IMR-90 (cell line): ENCODE measurements at regions not wholly inside any gene's neighbourhood (a gene's known extent, or its start where the extent isn't known, plus 50 kb on each side); places are given as distances from the start of the nearest gene placed in this dataset.

Experiments
- ATAC-seq: fragments of 200-7000 bp; cut with Tn5 transposase; 2 replicates; pipeline ENCODE4 v1.9.1; 2020; ENCODE audit warnings: low read depth, mild to moderate bottlenecking, moderate library complexity
- BruUV-seq: library from RNA; stranded (reverse); fragments of 400-500 nt; replicated peaks from 2 replicates; lab custom pipeline; 2021; lab: Mats Ljungman, UMichigan
- CTCF ChIA-PET: fragments of 300-600 bp; formaldehyde crosslinking; extraction: SDS; loops from one replicate; lab custom pipeline; 2021; ENCODE audit warnings: antibody characterized with exemption; lab: Yijun Ruan, JAX
- POLR2A ChIA-PET: fragments of 300-600 bp; sonication (Branson Sonifier 250); formaldehyde crosslinking; loops from one replicate; lab custom pipeline; 2022; ENCODE audit warnings: antibody characterized with exemption; ENCODE audit not compliant: unreplicated experiment; lab: Charles Lee
- DNase-seq: peaks from one replicate; pipeline ENCODE4 v3.0.0; 2013
- H2AFZ ChIP-seq: replicated peaks from 2 replicates; pipeline ENCODE3; 2013; ENCODE audit warnings: low read length, mild to moderate bottlenecking; ENCODE audit not compliant: poor library complexity
- H2AK5ac ChIP-seq: 2 replicates; pipeline ENCODE4 v1.6.1; 2013; ENCODE audit warnings: low read depth, low read length, inconsistent platforms
- H2AK9ac ChIP-seq: replicated peaks from 2 replicates; pipeline ENCODE3; 2013; ENCODE audit warnings: mild to moderate bottlenecking, low read depth, low read length, moderate library complexity; ENCODE audit not compliant: poor library complexity
- H2BK120ac ChIP-seq: 2 replicates; pipeline ENCODE4 v1.6.1; 2013; ENCODE audit warnings: low read depth, low read length, inconsistent platforms
- H2BK15ac ChIP-seq: 3 replicates; pipeline ENCODE4 v1.6.1; 2013; ENCODE audit warnings: low read depth, low read length, inconsistent platforms
- H2BK20ac ChIP-seq: 2 replicates; pipeline ENCODE4 v1.6.1; 2013; ENCODE audit warnings: low read depth, mild to moderate bottlenecking, inconsistent platforms, low read length, moderate library complexity
- H2BK5ac ChIP-seq: 2 replicates; pipeline ENCODE4 v1.6.1; 2013; ENCODE audit warnings: mild to moderate bottlenecking, low read depth, low read length, inconsistent platforms; ENCODE audit not compliant: poor library complexity, severe bottlenecking
- H3K14ac ChIP-seq: replicated peaks from 2 replicates; pipeline ENCODE4 v1.6.1; 2013; ENCODE audit warnings: low read depth, low read length, inconsistent platforms
- H3K18ac ChIP-seq: 2 replicates; pipeline ENCODE4 v1.6.1; 2013; ENCODE audit warnings: low read depth, low read length, control low read depth
- H3K23ac ChIP-seq: 2 replicates; pipeline ENCODE4 v1.6.1; 2013; ENCODE audit warnings: low read depth, low read length, inconsistent platforms
- H3K27ac ChIP-seq: 2 replicates; pipeline ENCODE4 v1.5.1; 2013; ENCODE audit warnings: mild to moderate bottlenecking, control low read depth, low read length; ENCODE audit not compliant: insufficient read depth
- H3K27me3 ChIP-seq: 2 replicates; pipeline ENCODE4 v1.6.1; 2013; ENCODE audit warnings: low read length; ENCODE audit not compliant: control insufficient read depth, insufficient read depth
- H3K36me3 ChIP-seq: 2 replicates; pipeline ENCODE4 v1.6.1; 2013; ENCODE audit warnings: low read length, mixed read lengths; ENCODE audit not compliant: control insufficient read depth, insufficient read depth
- H3K4ac ChIP-seq: 2 replicates; pipeline ENCODE4 v1.6.1; 2013; ENCODE audit warnings: low read depth, low read length, inconsistent platforms
- H3K4me1 ChIP-seq: 2 replicates; pipeline ENCODE4 v1.6.1; 2013; ENCODE audit warnings: low read length, mixed read lengths; ENCODE audit not compliant: control insufficient read depth, insufficient read depth
- H3K4me2 ChIP-seq: 2 replicates; pipeline ENCODE4 v1.6.1; 2013; ENCODE audit warnings: low read depth, mild to moderate bottlenecking, control low read depth, low read length, moderate library complexity
- H3K4me3 ChIP-seq: 2 replicates; pipeline ENCODE4 v1.5.1; 2013; ENCODE audit warnings: low read depth, mild to moderate bottlenecking, control low read depth, low read length, moderate library complexity; ENCODE audit not compliant: insufficient read depth
- H3K56ac ChIP-seq: 2 replicates; pipeline ENCODE4 v1.6.1; 2013; ENCODE audit warnings: low read length, inconsistent platforms; ENCODE audit not compliant: insufficient read depth; ENCODE audit errors: extremely low read depth
- H3K79me1 ChIP-seq, 2 experiments: 2 replicates each; pipeline ENCODE4 v1.6.1; 2013; ENCODE audit warnings: low read length in 2 of 2, inconsistent platforms in 1 of 2, low read depth in 1 of 2
- H3K9ac ChIP-seq: 2 replicates; pipeline ENCODE4 v1.6.1; 2013; ENCODE audit warnings: low read depth, low read length, control low read depth
- H3K9me1 ChIP-seq: 2 replicates; pipeline ENCODE4 v1.6.1; 2013; ENCODE audit warnings: low read length, inconsistent platforms; ENCODE audit not compliant: insufficient read depth
- H3K9me3 ChIP-seq: 2 replicates; pipeline ENCODE4 v1.6.1; 2013; ENCODE audit warnings: low read length; ENCODE audit not compliant: control insufficient read depth, insufficient read depth
- H4K20me1 ChIP-seq: 2 replicates; pipeline ENCODE4 v1.6.1; 2013; ENCODE audit warnings: low read length, inconsistent platforms; ENCODE audit not compliant: insufficient read depth
- H4K5ac ChIP-seq: 2 replicates; pipeline ENCODE4 v1.6.1; 2013; ENCODE audit warnings: mild to moderate bottlenecking, low read depth, low read length, control low read depth
- H4K8ac ChIP-seq, 2 experiments: 2 replicates each; pipeline ENCODE4 v1.6.1; 2013; ENCODE audit warnings: low read depth in 2 of 2, low read length in 2 of 2, control low read depth in 1 of 2, inconsistent platforms in 1 of 2
- H4K91ac ChIP-seq: 2 replicates; pipeline ENCODE4 v1.6.1; 2013; ENCODE audit warnings: low read depth, low read length, inconsistent platforms; ENCODE audit not compliant: insufficient read depth
- CHD1 ChIP-seq: IDR thresholded peaks from 2 replicates; pipeline ENCODE4 v1.6.1; 2012; ENCODE audit warnings: low read depth, low read length, improper control_type of control experiment
- FOS ChIP-seq: fragments of 150-350 bp; IDR thresholded peaks from 2 replicates; pipeline ENCODE4 v1.6.1; 2016; ENCODE audit warnings: low read depth, low read length
- MAFK ChIP-seq: IDR thresholded peaks from 2 replicates; pipeline ENCODE4 v1.6.1; 2012; ENCODE audit warnings: low read depth, low read length, improper control_type of control experiment
- MAZ ChIP-seq: IDR thresholded peaks from 2 replicates; pipeline ENCODE4 v1.6.1; 2012; ENCODE audit warnings: low read depth, mild to moderate bottlenecking, low read length, improper control_type of control experiment, moderate library complexity, borderline replicate concordance
- MXI1 ChIP-seq: IDR thresholded peaks from 2 replicates; pipeline ENCODE4 v1.6.1; 2012; ENCODE audit warnings: low read depth, mild to moderate bottlenecking, low read length, moderate library complexity, borderline replicate concordance
- NFE2L2 ChIP-seq: fragments of 150-350 bp; IDR thresholded peaks from 2 replicates; pipeline ENCODE4 v1.6.1; 2016; ENCODE audit warnings: low read depth, mild to moderate bottlenecking, low read length
- POLR2A ChIP-seq: IDR thresholded peaks from 2 replicates; pipeline ENCODE4 v1.6.1; 2012; ENCODE audit warnings: mild to moderate bottlenecking, low read depth, low read length
- RAD21 ChIP-seq: IDR thresholded peaks from 2 replicates; pipeline ENCODE4 v1.6.1; 2012; ENCODE audit warnings: low read length, improper control_type of control experiment
- RCOR1 ChIP-seq: IDR thresholded peaks from 2 replicates; pipeline ENCODE4 v1.6.1; 2012; ENCODE audit warnings: mild to moderate bottlenecking, low read length, improper control_type of control experiment; ENCODE audit not compliant: insufficient replicate concordance
- WGBS, 2 experiments: methylation state at CpG; one replicate each; pipeline versions ENCODE4 v1.1.5 to v1.1.7; 2013; ENCODE audit warnings: missing lambda C conversion rate in 2 of 2; ENCODE audit not compliant: insufficient read length in 1 of 2; ENCODE audit errors: extremely low coverage in 2 of 2; 5-methylcytosine and 5-hydroxymethylcytosine counted together
- dilution Hi-C: fragments of 300-500 bp; cut with HindIII; formaldehyde crosslinking; loops from one replicate; pipeline ENCODE4 v1.14.3; 2018; ENCODE audit warnings: low sequenced_read_pairs; ENCODE audit not compliant: unreplicated experiment
- in situ Hi-C: fragments of 300-500 bp; cut with MboI; formaldehyde crosslinking; loops from 3 replicates; pipeline ENCODE4 v1.14.3; 2019; ENCODE audit warnings: low sequenced_read_pairs, inconsistent platforms, mixed read lengths
- intact Hi-C: fragments of 100-400 bp; cut with micrococcal nuclease; formaldehyde crosslinking; loops from 2 replicates; pipeline ENCODE4 v1.10.0; 2022
- TF ChIP-seq, protein P1 (sequence below): conservative IDR thresholded peaks from 2 replicates; pipeline ENCODE4 v1.5.1; 2012; ENCODE audit warnings: mild to moderate bottlenecking, low read depth, low read length, improper control_type of control experiment

DNA sequence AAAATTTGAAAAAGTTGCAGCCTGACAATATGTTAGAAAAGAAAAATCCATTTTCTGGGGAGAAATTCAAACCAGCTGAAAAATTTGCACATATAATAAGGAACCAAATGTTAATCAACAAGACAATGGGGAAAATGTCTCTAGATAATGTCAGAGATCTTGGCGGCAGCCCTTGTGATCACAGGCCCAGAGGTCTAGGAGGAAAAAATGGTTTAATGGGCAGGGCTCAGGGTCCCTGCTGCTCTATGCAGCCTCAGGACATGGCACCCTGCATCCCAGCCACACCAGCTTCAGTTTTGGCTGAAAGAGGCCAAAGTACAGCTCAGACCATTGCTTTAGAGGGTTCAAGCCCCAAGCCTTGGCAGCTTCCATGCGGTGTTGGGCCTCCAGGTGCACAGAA, 701.9 kb downstream of the IGSF11 start:
- no TSS peak for BruUV-seq
- H3K4me2 ChIP-seq = no peak overlapping the region
- H2BK20ac ChIP-seq = no peak overlapping the region
- no peak overlapping the region for H3K4me3 ChIP-seq
- peaks cover 6% of the 10 kb centered on the region for H3K9me3 ChIP-seq
- DNase-seq (no peak), ATAC-seq (no peak)
- H3K4me1 ChIP-seq = no peaks in the 10 kb centered on the region
- H3K4ac ChIP-seq = no peak overlapping the region
- no peaks in the 10 kb centered on the region for H3K27me3 ChIP-seq
- 63% methylated on average over 1 of the region's 2 CpGs; no CpG with 5 or more reads in 1 of the 2 experiments for WGBS, 2 experiments
- H3K56ac ChIP-seq = no peak overlapping the region
- H4K91ac ChIP-seq = no peak overlapping the region
- no peak overlapping the region for H3K23ac ChIP-seq
- H2AK5ac ChIP-seq = no peak overlapping the region
- H3K36me3 ChIP-seq = no peaks in the 10 kb centered on the region
- CTCF ChIA-PET = no interaction called here
- H3K79me1 ChIP-seq = no peaks in the 10 kb centered on the region
- H2AFZ ChIP-seq = no peak overlapping the region
- H4K8ac ChIP-seq = no peak overlapping the region
- dilution Hi-C loops (no loop called here), in situ Hi-C loops (no loop called here), intact Hi-C loops (no loop called here)
- H2AK9ac ChIP-seq = no peak overlapping the region
- TF ChIP-seq RAD21 (no peak), MAFK (no peak), RCOR1 (no peak), CHD1 (no peak), MXI1 (no peak), MAZ (no peak), POLR2A (no peak), FOS (no peak), NFE2L2 (no peak)
- TF ChIP-seq, protein P1, sequence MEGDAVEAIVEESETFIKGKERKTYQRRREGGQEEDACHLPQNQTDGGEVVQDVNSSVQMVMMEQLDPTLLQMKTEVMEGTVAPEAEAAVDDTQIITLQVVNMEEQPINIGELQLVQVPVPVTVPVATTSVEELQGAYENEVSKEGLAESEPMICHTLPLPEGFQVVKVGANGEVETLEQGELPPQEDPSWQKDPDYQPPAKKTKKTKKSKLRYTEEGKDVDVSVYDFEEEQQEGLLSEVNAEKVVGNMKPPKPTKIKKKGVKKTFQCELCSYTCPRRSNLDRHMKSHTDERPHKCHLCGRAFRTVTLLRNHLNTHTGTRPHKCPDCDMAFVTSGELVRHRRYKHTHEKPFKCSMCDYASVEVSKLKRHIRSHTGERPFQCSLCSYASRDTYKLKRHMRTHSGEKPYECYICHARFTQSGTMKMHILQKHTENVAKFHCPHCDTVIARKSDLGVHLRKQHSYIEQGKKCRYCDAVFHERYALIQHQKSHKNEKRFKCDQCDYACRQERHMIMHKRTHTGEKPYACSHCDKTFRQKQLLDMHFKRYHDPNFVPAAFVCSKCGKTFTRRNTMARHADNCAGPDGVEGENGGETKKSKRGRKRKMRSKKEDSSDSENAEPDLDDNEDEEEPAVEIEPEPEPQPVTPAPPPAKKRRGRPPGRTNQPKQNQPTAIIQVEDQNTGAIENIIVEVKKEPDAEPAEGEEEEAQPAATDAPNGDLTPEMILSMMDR = no peak
- H3K9me1 ChIP-seq = no peaks in the 10 kb centered on the region
- no peaks in the 10 kb centered on the region for H4K20me1 ChIP-seq
- no peak overlapping the region for H3K27ac ChIP-seq
- H2BK15ac ChIP-seq = no peak overlapping the region
- POLR2A ChIA-PET = no interaction called here
- H3K18ac ChIP-seq = no peak overlapping the region
- no peak overlapping the region for H3K9ac ChIP-seq
- no peak overlapping the region for H3K14ac ChIP-seq
- no peak overlapping the region for H2BK5ac ChIP-seq
- H2BK120ac ChIP-seq = no peak overlapping the region
- no peak overlapping the region for H4K5ac ChIP-seq
